ENCODE measurements at regions not wholly inside any gene's neighbourhood (a gene's known extent, or its start where the extent isn't known, plus 50 kb on each side); places are given as distances from the start of the nearest gene placed in this dataset.

GRCh38 chr1:234781241-234782065 is 171.5 kb upstream of the IRF2BP2 start:
- H3K9me2 ChIP-seq: no peaks in the 10 kb centered on the region
- H3K9me3 ChIP-seq: no peaks in the 10 kb centered on the region
- TF ChIP-seq SIN3A (IDR thresholded peaks at IDR 0.05; ENCODE audit: borderline replicate concordance, low read depth, low read length) (no peak), PBX3 (IDR thresholded peaks at IDR 0.05) (no peak), FOSL2 (IDR thresholded peaks at IDR 0.05; ENCODE audit: borderline replicate concordance, low read depth) (no peak), FOXM1 (IDR thresholded peaks at IDR 0.05; ENCODE audit: low read depth) (no peak), USF2 (IDR thresholded peaks at IDR 0.05; ENCODE audit: borderline replicate concordance, low read depth, low read length) (no peak), EP300 (IDR thresholded peaks at IDR 0.05; ENCODE audit: borderline replicate concordance in 1 of 2, low read depth in 1 of 2, low read length in 1 of 2) (no peak), SMC3 (IDR thresholded peaks at IDR 0.05; ENCODE audit: low read depth, low read length) (no peak), YY1 (IDR thresholded peaks at IDR 0.05; ENCODE audit: low read depth) (no peak), GABPA (IDR thresholded peaks at IDR 0.05; ENCODE audit: low read depth) (no peak), TAF1 (IDR thresholded peaks at IDR 0.05; ENCODE audit: borderline replicate concordance, low read depth, low read length) (no peak), RAD21 (IDR thresholded peaks at IDR 0.05; ENCODE audit: low read length) (no peak; the same call in 1 of the 2 replicates), USF1 (IDR thresholded peaks at IDR 0.05; ENCODE audit: borderline replicate concordance, low read depth) (no peak), CTCF (IDR thresholded peaks at IDR 0.05) (no peak), REST (IDR thresholded peaks at IDR 0.05; ENCODE audit: low read depth, low read length) (no peak), ELF1 (IDR thresholded peaks at IDR 0.05) (no peak), ZBTB33 (IDR thresholded peaks at IDR 0.05; ENCODE audit: borderline replicate concordance, low read depth) (no peak), FOXJ3 (CRISPR knock-in tag; IDR thresholded peaks at IDR 0.05) (no peak), TCF12 (IDR thresholded peaks at IDR 0.05) (no peak), TEAD4 (IDR thresholded peaks at IDR 0.05; ENCODE audit: borderline replicate concordance, insufficient read depth) (no peak)
- H4K20me1 ChIP-seq (ENCODE audit: insufficient read depth): no peaks in the 10 kb centered on the region
- no peak overlapping the region for H3K9ac ChIP-seq
- no peak overlapping the region for H3K4me2 ChIP-seq
- H3K27ac ChIP-seq (ENCODE audit: low read depth in 2 of 2, low read length in 1 of 2): no peak overlapping the region
- ChIA-PET CTCF (interaction anchor here (1.3 kb wide), 1 partner anchor 88 kb away, joined by 3 read pairs; no protein-coding TSS in a partner anchor), POLR2A (no interaction called here)
- H2AFZ ChIP-seq (ENCODE audit: low read depth): no peak overlapping the region
- H3F3A ChIP-seq (replicated peaks; ENCODE audit: insufficient read depth): no peaks in the 10 kb centered on the region
- no peaks in the 10 kb centered on the region for H3K4me1 ChIP-seq (ENCODE audit: control insufficient read depth in 1 of 2, insufficient read depth in 2 of 2, low read depth in 1 of 2, low read length in 1 of 2)
- no peak overlapping the region for H3K4me3 ChIP-seq (ENCODE audit: low read depth in 2 of 2, low read length in 1 of 2)
- WGBS (ENCODE audit: low lambda C conversion rate): 61% methylated on average over 8 of the region's 8 CpGs
- H3K27me3 ChIP-seq (ENCODE audit: insufficient read depth): peaks cover 58% of the 10 kb centered on the region
- no peaks in the 10 kb centered on the region for H3K36me3 ChIP-seq (replicated peaks in 1 of 2; ENCODE audit: control insufficient read depth in 1 of 2, insufficient read depth in 2 of 2, low read length in 1 of 2)
- no peak for DNase-seq
- H3K79me2 ChIP-seq (ENCODE audit: insufficient read depth): no peaks in the 10 kb centered on the region

Measured in SK-N-SH (cell line).